ENCODE measurements at regions not wholly inside any gene's neighbourhood (a gene's known extent, or its start where the extent isn't known, plus 50 kb on each side); places are given as distances from the start of the nearest gene placed in this dataset.

DNA sequence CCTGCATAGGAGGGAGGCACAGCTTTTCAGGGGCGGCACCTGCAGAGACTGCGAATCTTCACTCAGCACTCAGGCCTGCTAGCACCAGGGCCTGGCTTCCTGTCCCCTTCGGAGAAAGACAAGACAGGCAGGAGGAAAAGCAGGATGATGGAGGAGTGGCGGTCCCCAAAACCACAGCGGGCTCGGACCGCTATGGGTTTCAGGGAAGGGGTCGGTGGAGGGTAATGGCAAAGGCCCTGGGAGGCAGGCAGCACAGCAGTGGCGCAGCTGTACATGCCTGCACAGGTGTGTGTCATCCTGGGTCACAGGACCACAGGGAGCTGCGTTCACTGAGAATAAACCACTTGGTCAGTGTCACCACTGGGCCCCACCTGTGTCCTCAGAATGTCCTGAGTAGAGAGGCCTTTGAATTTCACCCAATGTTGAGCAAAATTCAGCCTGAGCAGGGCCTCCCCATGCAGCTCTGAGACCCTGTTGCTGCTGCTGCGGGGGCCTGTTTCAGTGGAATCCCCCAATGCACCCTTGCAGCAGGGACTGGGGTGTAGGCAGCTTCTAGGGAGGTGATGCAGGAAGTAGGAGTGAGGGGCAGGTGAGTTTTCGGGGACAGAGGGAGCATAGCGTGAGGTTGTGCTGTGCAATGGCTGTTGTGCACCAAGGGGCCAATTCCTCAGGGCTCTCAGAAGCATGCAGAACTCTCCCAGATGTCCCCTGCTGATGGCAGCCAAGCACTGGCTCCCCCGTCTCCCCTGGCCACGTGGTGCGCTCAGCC is 90.6 kb upstream of the PPP2R2D start:
- no peaks in the 10 kb centered on the region for H3K9me3 ChIP-seq (ENCODE audit: control insufficient read depth, low read length)
- no peak overlapping the region for H3K4me3 ChIP-seq (ENCODE audit: insufficient read depth in 1 of 2, low read depth in 1 of 2, low read length in 2 of 2)
- H4K91ac ChIP-seq (ENCODE audit: low read length): no peak overlapping the region
- H2BK120ac ChIP-seq (ENCODE audit: low read depth, low read length): no peak overlapping the region
- H3K18ac ChIP-seq (ENCODE audit: low read depth in 1 of 2, low read length in 2 of 2): no peak overlapping the region
- no peak overlapping the region for H4K8ac ChIP-seq (ENCODE audit: low read length)
- no peak overlapping the region for H3K4me2 ChIP-seq (ENCODE audit: low read length, poor library complexity, severe bottlenecking)
- H2BK5ac ChIP-seq (ENCODE audit: low read depth, low read length, poor library complexity, severe bottlenecking): no peak overlapping the region
- no peak overlapping the region for H2BK12ac ChIP-seq (ENCODE audit: low read length in 2 of 2)
- H3K14ac ChIP-seq (ENCODE audit: low read length in 2 of 2): no peak overlapping the region
- H2AK5ac ChIP-seq (ENCODE audit: low read length, severe bottlenecking): no peak overlapping the region
- 84% methylated on average over 16 of the region's 16 CpGs for WGBS
- H3K9ac ChIP-seq (ENCODE audit: low read length): no peak overlapping the region
- H3K23ac ChIP-seq (ENCODE audit: low read length in 2 of 2): no peak overlapping the region
- H2BK15ac ChIP-seq (ENCODE audit: low read depth, poor library complexity, severe bottlenecking): no peak overlapping the region
- DNase-seq: no peak
- no peaks in the 10 kb centered on the region for H3K4me1 ChIP-seq (ENCODE audit: control insufficient read depth, insufficient read depth, low read depth, low read length)
- no peak overlapping the region for H3K27ac ChIP-seq (ENCODE audit: low read length, poor library complexity, severe bottlenecking)
- H2AFZ ChIP-seq (ENCODE audit: low read depth, low read length): no peak overlapping the region
- H3K36me3 ChIP-seq (ENCODE audit: control insufficient read depth in 1 of 2, insufficient read depth in 2 of 2, low read depth in 1 of 2, low read length in 2 of 2): no peaks in the 10 kb centered on the region
- no peaks in the 10 kb centered on the region for H3K79me1 ChIP-seq (replicated peaks; ENCODE audit: low read length, poor library complexity, severe bottlenecking)
- no peaks in the 10 kb centered on the region for H3K27me3 ChIP-seq (ENCODE audit: control insufficient read depth in 1 of 2, insufficient read depth in 1 of 2, low read length in 2 of 2)
- H3K4ac ChIP-seq (ENCODE audit: low read depth in 1 of 2, low read length in 2 of 2): no peak overlapping the region

DNA sequence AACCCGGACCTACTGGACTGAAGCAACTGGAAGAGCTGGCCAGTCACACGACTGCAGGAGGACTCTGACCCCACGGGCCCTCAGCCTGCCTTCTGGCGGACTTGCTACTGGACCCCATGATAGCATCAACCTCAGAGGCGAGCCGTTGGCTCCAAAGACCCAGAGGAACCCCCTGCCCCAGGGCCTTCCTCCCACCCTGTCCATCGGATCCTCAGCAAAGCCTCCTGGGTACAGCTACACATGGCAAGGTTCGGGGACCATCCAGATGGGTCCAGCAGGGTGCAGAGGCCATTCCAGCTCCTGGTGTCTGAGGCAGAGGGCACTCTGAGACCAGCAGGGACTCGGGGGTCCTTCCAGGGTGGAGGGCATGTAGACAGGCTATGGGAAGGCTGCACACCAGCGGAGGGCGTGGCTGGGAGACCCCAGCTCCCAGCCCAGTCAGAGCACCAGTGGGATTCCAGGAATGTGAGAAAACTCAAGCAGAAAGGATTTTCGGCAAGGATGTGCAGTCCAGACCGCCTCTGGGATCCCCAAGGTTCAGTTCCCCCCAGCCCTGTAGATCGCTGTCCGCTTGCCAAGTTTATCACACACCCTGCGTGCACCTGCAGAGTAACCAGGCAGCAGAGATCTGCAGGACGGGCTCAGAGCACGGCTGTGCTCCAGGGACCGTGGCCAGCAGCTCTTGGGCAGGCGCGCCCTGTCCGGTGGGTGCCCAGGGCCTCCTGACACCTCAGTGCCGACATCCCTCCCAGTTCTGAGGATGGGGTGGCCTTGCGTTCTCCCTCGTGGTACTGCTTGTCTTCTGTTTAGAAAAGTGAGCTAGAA is 89.8 kb upstream of the PPP2R2D start:
- H2BK12ac ChIP-seq (ENCODE audit: low read length in 2 of 2): no peak overlapping the region

DNA sequence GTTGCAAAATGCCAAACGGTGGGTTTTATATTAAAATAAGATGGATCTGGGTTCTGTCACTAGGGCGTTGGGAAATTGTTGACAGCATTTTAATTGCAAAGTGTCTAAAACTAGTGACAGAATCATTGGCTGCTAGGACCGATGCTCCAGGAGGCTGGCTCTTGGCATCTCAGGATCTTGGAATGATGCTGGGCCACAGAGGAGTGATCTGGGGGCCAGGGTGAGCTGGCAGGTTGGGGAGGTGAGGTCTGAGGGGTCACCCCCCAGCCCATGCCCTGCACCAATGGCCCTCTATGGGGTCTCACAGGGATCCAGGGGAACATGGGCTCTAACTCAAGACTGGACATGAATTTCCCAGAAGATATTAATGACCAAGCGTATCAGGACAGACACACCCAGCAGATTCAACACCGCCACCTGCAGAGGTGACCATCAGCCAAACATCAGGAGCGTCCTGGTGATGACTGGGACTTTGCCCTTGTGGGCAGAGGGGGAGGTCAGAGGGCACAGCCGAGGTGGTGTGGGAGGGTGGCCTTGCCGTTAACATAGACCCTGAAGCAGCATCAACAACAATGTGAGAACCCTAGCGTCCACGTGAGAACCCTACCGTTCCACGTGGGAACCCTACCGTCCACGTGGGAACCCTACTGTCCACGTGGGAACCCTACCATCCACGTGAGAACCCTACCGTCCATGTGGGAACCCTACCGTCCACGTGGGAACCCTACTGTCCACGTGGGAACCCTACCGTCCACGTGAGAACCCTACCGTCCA is 89.0 kb upstream of the PPP2R2D start:
- Histone ChIP-seq H3K9ac (ENCODE audit: low read length) (no peak overlapping the region), H3K18ac (ENCODE audit: low read depth in 1 of 2, low read length in 2 of 2) (no peak overlapping the region), H3K27ac (ENCODE audit: low read length, poor library complexity, severe bottlenecking) (no peak overlapping the region), H3K4me1 (ENCODE audit: control insufficient read depth, insufficient read depth, low read depth, low read length) (no peaks in the 10 kb centered on the region), H3K23ac (ENCODE audit: low read length in 2 of 2) (no peak overlapping the region), H3K14ac (ENCODE audit: low read length in 2 of 2) (no peak overlapping the region), H3K27me3 (ENCODE audit: control insufficient read depth in 1 of 2, insufficient read depth in 1 of 2, low read length in 2 of 2) (peaks cover 0 to 7% of the 10 kb centered on the region in 2 experiments), H4K8ac (ENCODE audit: low read length) (no peak overlapping the region), H2BK12ac (ENCODE audit: low read length in 2 of 2) (no peak overlapping the region), H2BK15ac (ENCODE audit: low read depth, poor library complexity, severe bottlenecking) (no peak overlapping the region), H2BK120ac (ENCODE audit: low read depth, low read length) (no peak overlapping the region), H4K91ac (ENCODE audit: low read length) (peak overlapping the region; percentile 61), H3K4ac (ENCODE audit: low read depth in 1 of 2, low read length in 2 of 2) (no peak overlapping the region), H3K4me3 (ENCODE audit: insufficient read depth in 1 of 2, low read depth in 1 of 2, low read length in 2 of 2) (no peak overlapping the region), H2AFZ (ENCODE audit: low read depth, low read length) (no peak overlapping the region), H2BK5ac (ENCODE audit: low read depth, low read length, poor library complexity, severe bottlenecking) (no peak overlapping the region), H3K79me1 (replicated peaks; ENCODE audit: low read length, poor library complexity, severe bottlenecking) (no peaks in the 10 kb centered on the region), H3K4me2 (ENCODE audit: low read length, poor library complexity, severe bottlenecking) (no peak overlapping the region), H3K9me3 (ENCODE audit: control insufficient read depth, low read length) (no peaks in the 10 kb centered on the region), H2AK5ac (ENCODE audit: low read length, severe bottlenecking) (no peak overlapping the region), H3K36me3 (ENCODE audit: control insufficient read depth in 1 of 2, insufficient read depth in 2 of 2, low read depth in 1 of 2, low read length in 2 of 2) (no peaks in the 10 kb centered on the region)
- WGBS: 86% methylated on average over 23 of the region's 23 CpGs
- no peak for DNase-seq

More for the DNA sequence above, 89.8 kb upstream of the PPP2R2D start:
- Histone ChIP-seq H3K36me3 (ENCODE audit: control insufficient read depth in 1 of 2, insufficient read depth in 2 of 2, low read depth in 1 of 2, low read length in 2 of 2) (no peaks in the 10 kb centered on the region), H3K18ac (ENCODE audit: low read depth in 1 of 2, low read length in 2 of 2) (no peak overlapping the region), H3K4ac (ENCODE audit: low read depth in 1 of 2, low read length in 2 of 2) (no peak overlapping the region), H3K14ac (ENCODE audit: low read length in 2 of 2) (no peak overlapping the region), H4K91ac (ENCODE audit: low read length) (no peak overlapping the region), H3K79me1 (replicated peaks; ENCODE audit: low read length, poor library complexity, severe bottlenecking) (no peaks in the 10 kb centered on the region), H3K23ac (ENCODE audit: low read length in 2 of 2) (no peak overlapping the region), H4K8ac (ENCODE audit: low read length) (no peak overlapping the region), H3K4me3 (ENCODE audit: insufficient read depth in 1 of 2, low read depth in 1 of 2, low read length in 2 of 2) (no peak overlapping the region), H3K9ac (ENCODE audit: low read length) (no peak overlapping the region), H2AK5ac (ENCODE audit: low read length, severe bottlenecking) (no peak overlapping the region), H3K4me2 (ENCODE audit: low read length, poor library complexity, severe bottlenecking) (no peak overlapping the region), H3K27ac (ENCODE audit: low read length, poor library complexity, severe bottlenecking) (no peak overlapping the region), H2BK120ac (ENCODE audit: low read depth, low read length) (no peak overlapping the region), H2BK15ac (ENCODE audit: low read depth, poor library complexity, severe bottlenecking) (no peak overlapping the region), H2AFZ (ENCODE audit: low read depth, low read length) (no peak overlapping the region), H3K27me3 (ENCODE audit: control insufficient read depth in 1 of 2, insufficient read depth in 1 of 2, low read length in 2 of 2) (peaks cover 0 to 4% of the 10 kb centered on the region in 2 experiments), H2BK5ac (ENCODE audit: low read depth, low read length, poor library complexity, severe bottlenecking) (no peak overlapping the region), H3K4me1 (ENCODE audit: control insufficient read depth, insufficient read depth, low read depth, low read length) (no peaks in the 10 kb centered on the region), H3K9me3 (ENCODE audit: control insufficient read depth, low read length) (no peaks in the 10 kb centered on the region)
- no peak for DNase-seq
- WGBS: 82% methylated on average over 25 of the region's 25 CpGs
